EH (cell line): ENCODE measurements at regions not wholly inside any gene's neighbourhood (a gene's known extent, or its start where the extent isn't known, plus 50 kb on each side); places are given as distances from the start of the nearest gene placed in this dataset.

ENCODE experiments used
- DNase-seq: peaks from one replicate; pipeline ENCODE4 v3.0.0-alpha.2; 2015; ENCODE audit warnings: low read depth

DNA sequence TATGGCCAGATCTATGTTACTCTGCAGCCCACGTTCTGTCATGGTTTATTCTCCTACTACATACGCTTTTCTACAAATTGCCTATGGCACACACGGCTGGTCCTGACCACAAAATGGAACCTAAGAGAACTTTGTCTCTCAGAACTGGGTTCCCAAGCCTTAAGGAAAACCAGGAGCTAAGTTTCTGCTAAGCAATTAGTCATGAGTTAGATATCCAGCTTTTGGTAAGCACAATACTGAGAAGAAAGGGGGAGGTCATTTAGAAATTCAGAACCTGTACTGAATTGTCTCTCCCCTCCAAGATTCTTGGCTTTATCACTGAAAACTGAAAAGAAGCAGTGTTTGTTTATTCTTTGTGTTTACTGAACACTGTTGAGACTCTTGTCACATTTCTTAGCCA, 283.5 kb upstream of the TANK start:
- DNase-seq = peak; percentile 34

DNA sequence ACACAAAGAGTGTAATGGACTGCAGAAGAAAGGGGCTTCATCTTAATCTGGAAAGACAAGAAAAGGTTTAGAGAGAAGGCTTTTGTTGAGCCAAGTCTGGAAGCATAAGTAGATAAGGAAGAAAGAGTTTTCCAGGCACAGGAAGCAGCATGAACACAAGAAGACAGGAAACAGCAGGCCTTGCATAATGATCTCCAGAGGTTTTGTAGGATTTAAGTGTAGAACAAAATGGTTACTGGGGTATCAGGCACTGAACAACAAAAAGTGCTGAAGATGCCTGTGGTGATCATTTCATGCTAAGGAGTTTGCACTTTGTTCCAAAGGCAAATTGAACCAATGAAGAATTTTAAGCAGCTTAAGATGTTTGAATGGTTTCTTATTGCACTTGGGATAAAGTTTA, 281.6 kb upstream of the TANK start:
- no peak for DNase-seq

DNA sequence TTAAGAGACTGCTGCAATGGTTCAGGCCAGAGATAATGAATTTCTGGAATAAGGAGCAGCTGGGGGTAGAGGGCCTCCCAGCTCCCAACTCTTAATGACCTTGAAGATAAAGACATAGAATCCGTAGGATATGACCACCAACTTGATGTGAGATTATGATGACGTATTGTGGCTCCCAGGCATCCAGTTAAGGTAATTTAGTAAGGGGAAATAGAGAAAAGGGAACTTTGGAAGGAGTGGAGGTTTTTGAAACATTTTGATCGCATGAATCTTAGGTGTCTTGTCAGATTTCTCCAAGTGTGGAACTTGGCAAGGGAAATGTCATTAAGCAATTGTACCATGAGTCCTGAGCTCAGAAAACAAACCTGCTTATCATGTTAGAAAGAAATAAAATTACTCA, 277.3 kb upstream of the TANK start:
- no peak for DNase-seq

GRCh38 chr2:160884056-160884455, 276.2 kb upstream of the TANK start:
- peak; percentile 29 for DNase-seq

DNA sequence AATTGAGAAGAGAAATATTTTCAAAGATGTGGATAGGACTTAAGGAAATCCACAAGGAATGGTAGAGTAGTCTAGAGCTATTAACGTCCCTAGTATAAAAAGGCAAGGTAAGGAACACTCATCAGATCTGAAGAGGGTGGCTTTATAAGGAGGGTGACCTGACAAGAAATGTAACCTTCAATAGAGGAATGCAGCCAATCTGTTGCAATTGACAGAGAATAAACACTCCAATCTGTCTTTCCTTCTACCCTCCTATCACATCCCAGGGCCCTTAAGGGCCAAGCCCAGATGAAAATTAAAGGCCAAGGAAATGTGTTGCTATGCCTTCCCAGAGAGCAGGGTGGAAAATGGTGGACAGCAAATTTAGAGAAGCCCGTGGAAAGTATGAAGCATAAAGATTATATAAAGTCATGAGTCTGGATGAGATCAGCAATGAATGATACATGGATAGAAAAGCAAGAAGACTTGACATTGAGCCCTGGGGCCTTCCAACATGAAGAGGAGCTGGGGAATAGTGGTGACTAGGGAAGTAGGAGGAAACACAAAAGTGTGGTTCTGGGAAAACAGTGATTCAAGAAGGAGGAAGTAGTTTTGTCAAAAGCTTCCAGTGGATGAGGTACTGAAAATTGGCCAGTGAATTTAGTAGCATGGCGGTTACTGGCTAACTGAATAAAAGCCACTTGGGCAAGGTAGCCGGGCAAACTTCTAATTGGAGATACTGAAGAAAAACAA, 270.6 kb upstream of the TANK start:
- no peak for DNase-seq

DNA sequence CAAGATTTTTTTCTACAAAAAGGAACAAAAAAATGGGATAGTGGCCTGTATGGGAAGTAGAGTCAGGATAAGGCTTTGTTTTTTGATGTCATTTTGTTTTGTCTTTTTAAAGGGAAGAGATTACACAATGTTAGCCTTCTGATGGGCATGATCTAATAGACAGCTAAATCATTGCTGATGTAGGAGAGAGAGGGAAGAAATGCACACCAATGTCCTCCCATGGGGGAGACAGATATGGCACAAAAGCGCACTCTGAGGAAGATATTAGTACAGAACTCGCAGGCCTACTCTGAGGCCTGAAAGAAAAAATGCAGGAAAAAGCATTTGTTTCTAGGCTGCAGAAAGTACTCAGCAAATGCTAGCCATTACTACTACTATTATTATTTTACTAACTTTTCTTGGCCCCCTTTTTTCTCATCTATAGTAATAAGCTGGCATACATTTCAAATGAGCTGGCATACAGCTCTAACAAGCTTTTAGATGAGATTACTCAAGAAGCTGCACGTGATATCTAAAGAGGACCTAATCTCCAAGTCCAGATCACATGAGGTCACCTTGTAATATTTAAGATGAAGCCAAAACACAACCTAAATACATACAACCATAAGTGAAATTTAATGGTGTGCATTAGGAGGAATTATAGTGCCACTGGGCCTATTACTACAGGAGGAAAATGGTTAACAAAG, 269.4 kb upstream of the TANK start:
- DNase-seq = no peak

DNA sequence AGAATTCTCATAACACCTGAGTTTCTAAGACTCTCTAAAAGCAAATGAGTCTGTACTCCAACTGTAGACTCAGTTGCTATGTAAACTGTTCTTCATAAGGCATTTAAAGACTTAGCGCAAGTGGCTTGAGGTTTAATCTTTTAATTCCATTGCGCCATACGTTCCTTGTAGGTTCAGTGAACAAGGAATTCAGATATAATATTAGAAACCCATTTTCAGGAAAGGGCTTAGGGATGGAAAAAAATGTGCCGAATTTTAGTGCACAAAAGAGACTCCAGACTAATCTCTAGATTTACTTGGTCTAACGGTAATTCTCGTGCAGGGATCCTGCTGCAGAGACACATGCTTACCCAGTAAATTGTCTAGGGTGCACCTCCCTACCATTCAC, 268.9 kb upstream of the TANK start:
- no peak for DNase-seq

DNA sequence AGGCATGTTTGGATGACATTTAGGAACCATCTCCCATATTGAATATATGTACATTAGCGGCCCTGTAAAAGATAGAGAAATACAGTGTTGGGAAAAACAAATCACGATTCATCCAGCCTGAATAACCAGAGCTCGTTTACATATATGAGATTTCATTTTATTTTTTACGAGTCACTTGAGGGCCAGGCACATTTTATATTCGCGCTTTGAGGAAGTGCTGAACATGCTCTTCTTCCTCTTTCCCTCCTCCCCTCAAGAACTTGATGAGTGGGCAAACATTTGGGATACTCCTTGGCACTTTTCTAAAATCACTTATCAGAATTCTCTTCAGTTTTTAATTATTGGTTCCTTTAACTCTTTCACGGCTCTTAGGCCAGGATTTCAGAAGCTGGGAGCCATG, 268.0 kb upstream of the TANK start:
- no peak for DNase-seq

- no peak for DNase-seq
Observed at GRCh38 chr2:160893581-160893980, 266.6 kb upstream of the TANK start.

- DNase-seq = no peak
Observed at GRCh38 chr2:160898581-160899307, 261.5 kb upstream of the TANK start.

GRCh38 chr2:160901613-160902012, 258.6 kb upstream of the TANK start:
- no peak for DNase-seq

DNA sequence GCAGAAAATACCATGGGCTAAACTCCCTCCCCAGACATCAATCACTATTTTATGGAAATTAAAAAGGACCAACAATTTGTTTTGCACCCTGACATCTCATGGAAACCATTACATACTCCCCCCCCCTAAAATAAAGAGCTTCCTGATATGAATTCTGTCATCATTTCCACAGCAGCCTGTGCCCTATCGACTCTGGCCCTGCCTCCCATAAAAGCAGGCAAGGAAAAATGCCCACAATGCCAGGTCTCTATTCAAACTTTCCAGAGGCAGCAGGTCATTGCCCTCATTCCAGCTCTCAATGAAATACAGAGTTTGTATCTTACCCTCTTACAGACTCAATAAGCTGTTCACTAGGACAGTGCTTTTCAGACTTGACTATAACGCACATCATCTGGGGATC, 254.4 kb upstream of the TANK start:
- DNase-seq = no peak

- no peak for DNase-seq
Observed at GRCh38 chr2:160906878-160907277, 253.3 kb upstream of the TANK start.

DNA sequence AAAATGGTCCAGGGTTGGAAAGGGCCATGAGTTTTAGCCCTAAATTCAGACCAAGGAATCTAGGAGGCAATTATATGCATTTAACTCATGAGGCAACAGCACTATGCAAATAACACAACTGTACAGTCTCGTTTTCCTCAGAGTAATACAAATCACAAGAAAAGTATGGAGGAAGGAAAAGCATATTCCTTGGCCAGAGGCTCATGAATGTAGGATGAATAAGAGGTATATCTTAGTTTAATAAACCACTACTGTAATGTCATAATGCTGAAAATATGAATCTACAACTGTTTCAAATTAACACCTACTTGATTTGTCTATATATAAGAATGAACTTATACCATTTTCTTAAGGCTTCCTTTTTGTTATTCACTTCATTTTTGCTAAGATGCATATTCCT, 252.5 kb upstream of the TANK start:
- no peak for DNase-seq

DNA sequence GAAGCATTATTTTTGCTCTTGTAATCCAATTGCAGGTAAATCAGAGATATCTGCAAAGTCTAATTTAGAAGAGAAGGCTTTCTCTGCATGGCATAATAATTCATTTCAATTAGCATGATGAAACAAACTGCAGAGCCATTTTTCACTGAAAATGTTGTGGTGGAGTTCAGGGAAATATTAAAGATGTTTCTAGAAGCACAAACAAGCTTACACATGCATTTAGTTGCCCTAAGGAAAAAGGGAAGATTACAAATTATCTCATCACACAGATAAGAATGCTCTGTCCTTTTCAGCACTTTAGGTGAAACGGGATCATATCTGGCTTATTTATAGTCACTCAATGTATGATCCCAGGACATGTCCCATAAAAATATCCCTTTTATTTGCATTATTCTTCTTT, 252.1 kb upstream of the TANK start:
- DNase-seq = no peak

- DNase-seq = peak; percentile 37
Observed at GRCh38 chr2:160909781-160910242, 250.4 kb upstream of the TANK start.

- DNase-seq = peak; percentile 87
Observed at GRCh38 chr2:160910681-160911080, 249.5 kb upstream of the TANK start.

GRCh38 chr2:160911258-160911657, 249.0 kb upstream of the TANK start:
- DNase-seq = peak; percentile 63

DNA sequence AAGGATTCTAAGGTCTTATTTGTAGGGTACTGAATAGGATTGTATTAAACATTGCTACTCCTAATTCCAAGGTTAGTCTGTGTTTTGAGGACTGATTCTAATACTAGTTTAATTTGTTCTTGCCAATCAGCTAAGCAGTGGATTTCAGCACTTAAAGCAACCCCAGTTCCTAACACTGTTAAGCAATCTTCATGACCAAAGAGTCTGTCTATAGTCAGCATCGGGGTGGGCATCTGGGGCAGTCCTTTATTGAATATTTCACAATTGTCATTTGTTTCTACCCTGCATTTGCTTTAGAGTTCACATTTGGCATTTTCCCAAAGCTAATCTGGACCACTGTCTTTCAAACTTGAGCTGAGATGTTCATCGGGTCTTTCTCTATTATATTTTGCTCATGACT, 248.0 kb upstream of the TANK start:
- DNase-seq = no peak

DNA sequence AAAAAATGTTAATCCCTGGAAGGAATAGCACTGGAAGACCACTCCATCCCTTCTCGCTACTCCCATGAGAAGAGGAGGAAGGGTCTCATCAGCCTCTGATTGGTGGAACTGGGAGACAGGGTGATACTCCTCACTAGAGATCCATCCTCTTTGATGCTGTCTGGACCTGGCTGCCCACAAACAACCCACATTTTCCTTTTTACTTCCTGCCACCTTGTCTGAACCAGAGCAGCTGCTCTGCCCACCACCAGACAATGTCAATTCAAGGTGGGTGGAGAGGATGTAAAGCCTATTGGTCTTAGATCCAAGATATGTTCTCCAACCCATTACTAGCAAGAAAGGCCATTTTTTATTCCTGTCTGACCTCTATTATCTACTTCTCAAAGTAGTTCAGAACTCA, 246.9 kb upstream of the TANK start:
- no peak for DNase-seq

DNA sequence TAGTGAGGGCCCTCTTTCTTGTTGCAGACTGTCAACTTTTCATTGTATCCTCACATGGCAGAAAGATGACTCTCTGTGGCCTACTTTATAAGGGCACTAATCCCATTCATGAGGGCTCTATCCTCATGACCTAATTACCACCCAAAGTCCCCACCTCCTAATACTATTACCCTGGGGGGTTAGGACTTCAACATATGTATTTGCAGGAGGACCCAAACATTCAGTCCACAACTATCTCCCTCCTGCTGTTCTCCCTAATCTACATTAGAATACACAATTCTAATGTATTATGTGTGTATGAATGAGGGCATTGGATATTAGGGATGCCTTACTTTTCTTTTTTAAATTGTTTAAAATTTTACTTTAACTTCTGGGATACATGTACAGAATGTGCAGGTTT, 246.0 kb upstream of the TANK start:
- no peak for DNase-seq

- peak; percentile 88 for DNase-seq
Observed at GRCh38 chr2:160916300-160916699, 243.9 kb upstream of the TANK start.

- DNase-seq = no peak
Observed at GRCh38 chr2:160917850-160918249, 242.4 kb upstream of the TANK start.
